GM23248 (cell line): ENCODE measurements at regions not wholly inside any gene's neighbourhood (a gene's known extent, or its start where the extent isn't known, plus 50 kb on each side); places are given as distances from the start of the nearest gene placed in this dataset.
A peak's percentile ranks its signal among the peaks of the same experiment; 100 is the strongest.

Source experiments
- DNase-seq: peaks from one replicate; pipeline ENCODE4 v3.0.0-alpha.2; 2015
- H2AFZ ChIP-seq: fragments of 200-600 bp; sonication (generic); 2 replicates; pipeline ENCODE4 v1.6.1; 2016; ENCODE audit warnings: antibody characterized with exemption
- H3F3A ChIP-seq: fragments of 200-600 bp; sonication (generic); 2 replicates; pipeline ENCODE4 v1.6.1; 2016; ENCODE audit warnings: mild to moderate bottlenecking, antibody characterized with exemption, mixed run types; ENCODE audit not compliant: insufficient read depth
- H3K27ac ChIP-seq: fragments of 200-600 bp; sonication (generic); 2 replicates; pipeline ENCODE4 v1.5.1; 2016; ENCODE audit warnings: mild to moderate bottlenecking
- H3K27me3 ChIP-seq: fragments of 200-600 bp; sonication (generic); replicated peaks from 2 replicates; pipeline ENCODE4 v1.6.1; 2016; ENCODE audit warnings: mild to moderate bottlenecking; ENCODE audit not compliant: insufficient read depth
- H3K36me3 ChIP-seq: fragments of 200-600 bp; sonication (generic); 2 replicates; pipeline ENCODE4 v1.6.1; 2016; ENCODE audit warnings: low read depth, mild to moderate bottlenecking
- H3K4me1 ChIP-seq: fragments of 200-600 bp; sonication (generic); 2 replicates; pipeline ENCODE4 v1.6.1; 2016; ENCODE audit warnings: mild to moderate bottlenecking; ENCODE audit not compliant: insufficient read depth
- H3K4me2 ChIP-seq: fragments of 200-600 bp; sonication (generic); one replicate; pipeline ENCODE4 v1.6.1; 2016; ENCODE audit warnings: mild to moderate bottlenecking; ENCODE audit not compliant: unreplicated experiment
- H3K4me3 ChIP-seq: fragments of 200-600 bp; sonication (generic); 2 replicates; pipeline ENCODE4 v1.5.1; 2016; ENCODE audit warnings: mild to moderate bottlenecking
- H3K79me2 ChIP-seq: fragments of 200-600 bp; sonication (generic); 2 replicates; pipeline ENCODE4 v1.6.1; 2016; ENCODE audit warnings: mild to moderate bottlenecking; ENCODE audit not compliant: insufficient read depth
- H3K9ac ChIP-seq: fragments of 200-600 bp; sonication (generic); 2 replicates; pipeline ENCODE4 v1.6.1; 2016; ENCODE audit warnings: mild to moderate bottlenecking
- H3K9me2 ChIP-seq: fragments of 200-600 bp; sonication (generic); 2 replicates; pipeline ENCODE4 v1.6.1; 2016; ENCODE audit warnings: mixed run types, mild to moderate bottlenecking, moderate library complexity; ENCODE audit not compliant: insufficient read depth
- H3K9me3 ChIP-seq: fragments of 200-600 bp; sonication (generic); one replicate; pipeline ENCODE4 v1.6.1; 2017; ENCODE audit warnings: low read depth
- H4K20me1 ChIP-seq: fragments of 200-600 bp; sonication (generic); 2 replicates; pipeline ENCODE4 v1.6.0; 2016; ENCODE audit not compliant: insufficient read depth
- EZH2 ChIP-seq: fragments of 200-600 bp; sonication (generic); IDR thresholded peaks from 2 replicates; pipeline ENCODE4 v1.6.1; 2018; ENCODE audit warnings: antibody characterized with exemption, mild to moderate bottlenecking; ENCODE audit not compliant: insufficient read depth, poor library complexity, severe bottlenecking
- EZH2phosphoT487 ChIP-seq: fragments of 200-600 bp; sonication (generic); IDR thresholded peaks from 2 replicates; pipeline ENCODE4 v1.6.1; 2018; ENCODE audit warnings: antibody characterized with exemption, moderate library complexity, mild to moderate bottlenecking, low read depth; ENCODE audit not compliant: insufficient read depth
- WGBS, 2 experiments: methylation state at CpG; one replicate each; pipeline ENCODE4 v1.1.6; 2015 to 2017; ENCODE audit warnings: low lambda C conversion rate in 2 of 2, low coverage in 1 of 2; ENCODE audit errors: missing lambda C conversion rate in 2 of 2; 5-methylcytosine and 5-hydroxymethylcytosine counted together
- in situ Hi-C: fragments of 300-500 bp; cut with MboI; formaldehyde crosslinking; loops from 2 replicates; pipeline ENCODE4 v1.15.0; 2020

DNA sequence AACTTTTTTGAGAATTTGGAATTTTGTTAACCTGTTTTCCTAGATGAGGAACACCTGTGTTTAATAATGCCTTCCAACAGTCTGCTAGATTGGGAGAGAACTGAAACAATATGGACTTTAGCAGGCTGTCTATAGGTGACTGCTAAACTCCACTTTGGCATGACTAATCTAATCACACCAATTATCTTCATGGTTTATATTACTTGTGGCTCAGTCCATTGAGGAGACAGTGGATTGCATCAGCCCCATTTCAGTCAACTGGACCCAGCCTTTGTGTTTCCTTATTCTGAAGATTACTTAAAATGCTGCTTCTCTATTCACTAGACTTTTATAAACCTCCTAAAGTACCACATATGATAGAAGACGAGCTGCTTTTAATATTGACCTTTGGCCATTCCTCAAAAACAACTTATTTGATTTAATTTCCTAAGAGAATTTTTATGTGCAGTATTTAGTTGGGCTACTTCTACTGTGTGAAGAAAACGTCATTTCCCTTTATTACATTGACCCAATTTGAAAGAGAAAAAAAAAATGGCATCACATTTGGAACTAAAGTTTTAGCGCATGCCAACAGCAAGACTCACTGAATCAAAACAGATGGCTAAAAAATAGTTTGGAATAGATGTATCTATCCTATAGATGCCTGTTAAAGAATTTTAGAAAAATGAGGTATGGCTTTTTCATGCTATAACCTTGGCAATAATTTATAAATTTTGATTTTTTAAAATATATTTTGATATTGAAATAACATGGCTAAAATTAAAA, 295.8 kb downstream of the NDFIP2 start:
- Histone ChIP-seq H3K4me3 (no peak overlapping the region), H3K9me3 (no peaks in the 10 kb centered on the region), H3K4me2 (peak overlapping the region; percentile 29), H3K79me2 (no peaks in the 10 kb centered on the region), H3K36me3 (no peaks in the 10 kb centered on the region), H3K9me2 (no peaks in the 10 kb centered on the region), H3F3A (peaks cover 36% of the 10 kb centered on the region), H3K27me3 (no peaks in the 10 kb centered on the region), H3K9ac (no peak overlapping the region), H4K20me1 (no peaks in the 10 kb centered on the region), H2AFZ (peak overlapping the region; percentile 19; the same call in 1 of the 2 replicates), H3K27ac (peak overlapping the region; percentile 21; the same call in 1 of the 2 replicates), H3K4me1 (peaks cover 45% of the 10 kb centered on the region)
- in situ Hi-C loops = loop anchor here (10.0 kb wide), 1 partner anchor 588 kb away; no protein-coding TSS in a partner anchor
- TF ChIP-seq EZH2 = no peak
- no peak for TF ChIP-seq EZH2phosphoT487
- WGBS, 2 experiments = 64 to 69% methylated on average over 3 of the region's 3 CpGs
- peak; percentile 47 for DNase-seq

DNA sequence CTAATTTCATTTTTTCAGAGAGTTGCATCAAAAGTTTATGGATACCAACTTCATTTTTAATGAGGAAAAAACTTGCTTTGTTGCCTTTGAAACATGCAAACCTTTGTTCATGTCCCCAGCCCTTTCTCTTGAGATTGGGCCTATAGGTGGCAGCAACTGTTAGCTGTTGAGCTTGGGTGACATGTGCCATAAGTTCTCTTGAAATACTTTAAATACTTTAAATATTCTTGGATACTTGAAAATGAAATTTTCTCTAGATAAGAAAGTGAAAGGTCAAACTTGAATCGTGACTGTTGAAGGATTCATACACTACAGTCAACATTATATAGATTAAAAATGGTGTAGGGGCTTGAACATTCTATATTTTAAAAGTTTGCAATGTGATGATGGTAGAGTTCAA, 294.9 kb downstream of the NDFIP2 start:
- Histone ChIP-seq H3F3A (peaks cover 31% of the 10 kb centered on the region), H3K27me3 (no peaks in the 10 kb centered on the region), H3K9me3 (no peaks in the 10 kb centered on the region), H2AFZ (peak overlapping the region; percentile 45), H3K27ac (no peak overlapping the region), H3K79me2 (no peaks in the 10 kb centered on the region), H3K4me2 (peak overlapping the region; percentile 29), H4K20me1 (no peaks in the 10 kb centered on the region), H3K36me3 (no peaks in the 10 kb centered on the region), H3K9me2 (no peaks in the 10 kb centered on the region), H3K4me3 (no peak overlapping the region), H3K4me1 (peaks cover 39% of the 10 kb centered on the region), H3K9ac (no peak overlapping the region)
- in situ Hi-C loops = loop anchor here (10.0 kb wide), 1 partner anchor 589 kb away; no protein-coding TSS in a partner anchor
- no peak for TF ChIP-seq EZH2
- no peak for TF ChIP-seq EZH2phosphoT487
- peak; percentile 78 for DNase-seq
- 0% methylated on average over 1 of the region's 1 CpG for WGBS, 2 experiments

DNA sequence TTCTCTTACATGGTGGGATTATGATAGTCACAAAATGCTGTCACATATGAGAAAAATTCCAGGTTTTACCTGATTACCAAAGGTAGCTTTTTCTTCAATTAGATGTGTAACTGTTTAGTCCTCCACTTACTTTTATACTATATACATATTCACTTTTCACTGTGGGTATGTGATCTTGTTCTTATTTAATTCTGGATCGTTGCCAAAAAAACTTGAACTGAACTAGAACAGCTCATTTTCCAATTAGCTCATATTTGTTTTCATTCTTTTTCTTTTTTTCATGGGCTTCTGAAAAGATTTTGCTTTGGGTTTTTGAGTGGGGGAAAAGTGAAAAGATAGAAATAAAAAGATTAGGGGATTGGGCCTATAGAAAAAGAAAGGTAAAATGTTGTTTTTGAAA, 291.9 kb downstream of the NDFIP2 start:
- no peak for TF ChIP-seq EZH2phosphoT487
- no peak for TF ChIP-seq EZH2
- Histone ChIP-seq H3K36me3 (no peaks in the 10 kb centered on the region), H3K27me3 (no peaks in the 10 kb centered on the region), H3K4me1 (peaks cover 21% of the 10 kb centered on the region), H3K9me2 (no peaks in the 10 kb centered on the region), H3F3A (peaks cover 11% of the 10 kb centered on the region; the same call in 1 of the 2 replicates), H3K9me3 (no peaks in the 10 kb centered on the region), H3K4me2 (no peak overlapping the region), H4K20me1 (no peaks in the 10 kb centered on the region), H3K9ac (no peak overlapping the region), H3K27ac (no peak overlapping the region), H2AFZ (no peak overlapping the region), H3K79me2 (no peaks in the 10 kb centered on the region), H3K4me3 (no peak overlapping the region)
- 0 to 2% methylated on average over 1 of the region's 1 CpG for WGBS, 2 experiments
- in situ Hi-C loops = loop anchor here (10.0 kb wide), 1 partner anchor 592 kb away; no protein-coding TSS in a partner anchor
- DNase-seq = peak; percentile 25

DNA sequence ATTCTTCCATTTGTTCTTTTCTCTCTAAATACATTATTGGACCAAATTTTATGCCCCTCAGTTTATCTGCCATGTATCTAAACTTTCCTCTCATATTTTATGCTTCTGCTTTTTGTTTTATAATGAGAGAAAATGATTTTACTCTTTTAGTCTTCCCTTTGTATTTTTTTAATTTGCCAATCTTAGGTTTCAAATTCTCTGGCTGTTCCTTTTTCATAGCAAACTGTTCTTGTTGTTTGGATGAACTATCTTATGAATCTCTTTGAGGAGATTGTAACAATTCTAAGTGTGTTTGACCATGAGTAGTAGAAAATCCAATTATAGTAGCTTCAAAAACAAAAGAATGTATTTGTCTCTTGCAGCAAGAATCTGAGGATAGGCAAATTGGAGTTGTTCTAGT, 290.5 kb downstream of the NDFIP2 start:
- no peak for DNase-seq
- in situ Hi-C loops = loop anchor here (10.0 kb wide), 1 partner anchor 593 kb away; no protein-coding TSS in a partner anchor
- H3K4me1 ChIP-seq = peaks cover 20% of the 10 kb centered on the region
- H3K79me2 ChIP-seq = no peaks in the 10 kb centered on the region
- no peak overlapping the region for H3K4me3 ChIP-seq
- no peak overlapping the region for H3K4me2 ChIP-seq
- H3K9me3 ChIP-seq = no peaks in the 10 kb centered on the region
- peaks cover 6% of the 10 kb centered on the region; the same call in 1 of the 2 replicates for H3F3A ChIP-seq
- no peaks in the 10 kb centered on the region for H4K20me1 ChIP-seq
- H2AFZ ChIP-seq = no peak overlapping the region
- H3K36me3 ChIP-seq = no peaks in the 10 kb centered on the region
- H3K27ac ChIP-seq = no peak overlapping the region
- H3K9ac ChIP-seq = no peak overlapping the region
- H3K27me3 ChIP-seq = no peaks in the 10 kb centered on the region
- H3K9me2 ChIP-seq = no peaks in the 10 kb centered on the region
- TF ChIP-seq EZH2phosphoT487 (no peak), EZH2 (no peak)
